ENCODE measurements at regions not wholly inside any gene's neighbourhood (a gene's known extent, or its start where the extent isn't known, plus 50 kb on each side); places are given as distances from the start of the nearest gene placed in this dataset.
A peak's percentile ranks its signal among the peaks of the same experiment; 100 is the strongest.
"Not testable (repeated sequence)": the region's sequence is repeated elsewhere in the genome, so short reads cannot be mapped to it uniquely, and the experiment has no call there.

GRCh38 chr4:147160908-147161513 is 215.3 kb upstream of the TTC29 start:
- Histone ChIP-seq H3K4me1 (peaks cover 0 to 14% (median 7%) of the 10 kb centered on the region in 4 donors), H3K27me3 (no peaks in the 10 kb centered on the region), H3K36me3 (no peaks in the 10 kb centered on the region), H3K9me3 (no peaks in the 10 kb centered on the region), H3K27ac (no peak overlapping the region), H3K4me3 (no peak overlapping the region)
- intact Hi-C loops (cut with DNase I; ENCODE audit: low total_unique reads): no loop called here
- TF ChIP-seq CTCF (IDR thresholded peaks at IDR 0.05): peak; percentile 64 to 80
- no peak for DNase-seq

DNA sequence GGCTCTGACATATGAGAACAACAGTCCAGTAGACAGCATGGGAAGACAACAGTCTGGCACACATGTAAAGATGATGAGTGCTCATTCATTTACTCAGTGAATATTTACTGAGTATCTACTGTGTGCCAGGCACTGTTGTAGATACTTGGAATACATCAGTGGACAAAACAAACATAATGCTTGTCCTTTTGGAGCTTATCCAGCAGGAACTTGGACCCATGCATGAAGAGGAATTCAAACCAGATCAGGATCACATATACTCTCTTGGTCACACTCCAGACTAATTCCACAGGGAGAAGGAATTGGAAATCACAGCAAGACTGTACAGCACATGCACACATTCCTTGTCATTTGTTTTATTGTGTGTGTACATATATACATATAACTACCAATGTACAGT is 217.6 kb upstream of the TTC29 start:
- no peaks in the 10 kb centered on the region for H3K9me3 ChIP-seq
- DNase-seq: no peak
- TF ChIP-seq CTCF (IDR thresholded peaks at IDR 0.05): no peak
- intact Hi-C loops (cut with DNase I; ENCODE audit: low total_unique reads): no loop called here
- H3K4me3 ChIP-seq: no peak overlapping the region
- peaks cover 0 to 5% (median 2%) of the 10 kb centered on the region in 4 donors for H3K4me1 ChIP-seq
- H3K27me3 ChIP-seq: no peaks in the 10 kb centered on the region
- H3K36me3 ChIP-seq: no peaks in the 10 kb centered on the region
- H3K27ac ChIP-seq: no peak overlapping the region

DNA sequence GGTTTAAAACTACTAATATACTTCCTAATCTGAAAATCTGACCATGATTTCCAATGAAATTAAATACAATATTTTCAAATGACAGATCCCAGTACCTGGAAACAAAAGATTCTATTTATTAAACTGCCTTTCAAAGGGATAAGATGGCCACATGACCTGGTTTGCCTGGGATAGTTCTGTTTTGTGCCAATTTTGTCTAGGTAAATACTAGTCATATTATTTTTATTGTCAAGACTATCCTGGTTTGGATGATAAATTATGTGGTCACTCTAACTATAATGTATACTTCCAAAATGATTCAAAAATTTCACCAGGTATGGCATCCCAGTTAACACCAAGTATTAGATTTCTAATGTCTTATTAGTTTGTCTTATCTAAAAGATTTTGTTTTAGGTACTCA is 222.5 kb upstream of the TTC29 start:
- H3K27me3 ChIP-seq; H3K4me1 ChIP-seq; H3K9me3 ChIP-seq; H3K4me3 ChIP-seq; H3K36me3 ChIP-seq; intact Hi-C loops (cut with DNase I; ENCODE audit: low total_unique reads); DNase-seq; H3K27ac ChIP-seq: not testable (repeated sequence)

DNA sequence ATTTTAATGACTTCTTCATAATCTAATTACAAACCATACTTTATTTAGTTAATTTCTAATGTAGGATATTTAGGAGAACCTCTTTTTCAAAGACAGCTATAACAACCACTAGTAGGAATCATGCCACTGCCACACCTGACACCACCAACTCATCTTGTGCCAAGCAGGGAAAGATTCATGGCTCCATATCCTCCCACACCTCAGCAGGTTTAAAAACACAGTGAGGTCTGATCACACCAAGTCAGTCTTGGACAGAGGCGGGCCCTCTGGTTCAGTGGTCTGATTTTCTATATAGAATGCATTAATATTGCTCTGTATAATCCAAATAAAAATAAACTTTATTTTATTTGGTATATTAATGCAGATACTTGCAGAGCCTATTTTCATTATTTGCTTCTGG is 227.7 kb upstream of the TTC29 start:
- Histone ChIP-seq H3K27ac (no peak overlapping the region), H3K9me3 (no peaks in the 10 kb centered on the region), H3K4me3 (no peak overlapping the region), H3K4me1 (no peaks in the 10 kb centered on the region), H3K27me3 (no peaks in the 10 kb centered on the region), H3K36me3 (no peaks in the 10 kb centered on the region)
- TF ChIP-seq CTCF (IDR thresholded peaks at IDR 0.05): no peak
- intact Hi-C loops (cut with DNase I; ENCODE audit: low total_unique reads): no loop called here
- DNase-seq: no peak

- Histone ChIP-seq H3K4me1 (no peaks in the 10 kb centered on the region), H3K9me3 (no peaks in the 10 kb centered on the region), H3K27me3 (no peaks in the 10 kb centered on the region), H3K36me3 (no peaks in the 10 kb centered on the region), H3K4me3 (no peak overlapping the region), H3K27ac (no peak overlapping the region)
- no peak for DNase-seq
- no peak for TF ChIP-seq CTCF (IDR thresholded peaks at IDR 0.05)
- intact Hi-C loops (cut with DNase I; ENCODE audit: low total_unique reads): no loop called here
These were observed 228.3 kb upstream of the TTC29 start for GRCh38 chr4:147173797-147174432.

GRCh38 chr4:147174591-147174990 is 228.9 kb upstream of the TTC29 start:
- Histone ChIP-seq H3K4me1 (no peaks in the 10 kb centered on the region), H3K4me3 (no peak overlapping the region), H3K27me3 (no peaks in the 10 kb centered on the region), H3K36me3 (no peaks in the 10 kb centered on the region), H3K9me3 (no peaks in the 10 kb centered on the region), H3K27ac (no peak overlapping the region)
- no peak for DNase-seq
- intact Hi-C loops (cut with DNase I; ENCODE audit: low total_unique reads): no loop called here
- no peak for TF ChIP-seq CTCF (IDR thresholded peaks at IDR 0.05)

Measured in tibial artery (tissue), 4 donors.